ENCODE measurements at regions not wholly inside any gene's neighbourhood (a gene's known extent, or its start where the extent isn't known, plus 50 kb on each side); places are given as distances from the start of the nearest gene placed in this dataset.
"Not testable (repeated sequence)": the region's sequence is repeated elsewhere in the genome, so short reads cannot be mapped to it uniquely, and the experiment has no call there.

- no peak for DNase-seq (ENCODE audit: low spot score)
- intact Hi-C loops (cut with DNase I), result no loop called here
Observed at GRCh38 chr2:869357-869871, 81.2 kb upstream of the SNTG2 start.

GRCh38 chr2:868857-869256, 81.8 kb upstream of the SNTG2 start:
- WGBS, result 92% methylated on average over 31 of the region's 51 CpGs
- H3K36me3 ChIP-seq; H3K27ac ChIP-seq; intact Hi-C loops (cut with DNase I); H3K4me1 ChIP-seq (replicated peaks); H3K4me3 ChIP-seq; H3K27me3 ChIP-seq (replicated peaks; ENCODE audit: insufficient read depth); H3K9me3 ChIP-seq; DNase-seq (ENCODE audit: low spot score): not testable (repeated sequence)

More at GRCh38 chr2:869357-869871, 81.2 kb upstream of the SNTG2 start:
- no peak for TF ChIP-seq POLR2AphosphoS5 (IDR thresholded peaks at IDR 0.05)
- no peak for TF ChIP-seq POLR2A (IDR thresholded peaks at IDR 0.05)
- no peak for TF ChIP-seq CTCF (IDR thresholded peaks at IDR 0.05)
- Histone ChIP-seq H3K27me3 (replicated peaks; ENCODE audit: insufficient read depth) (no peaks in the 10 kb centered on the region), H3K4me3 (no peak overlapping the region), H3K27ac (no peak overlapping the region), H3K4me1 (replicated peaks) (no peaks in the 10 kb centered on the region), H3K36me3 (no peaks in the 10 kb centered on the region), H3K9me3 (no peaks in the 10 kb centered on the region)
- 79% methylated on average over 16 of the region's 16 CpGs for WGBS

- H3K4me1 ChIP-seq (replicated peaks), result no peaks in the 10 kb centered on the region
- DNase-seq (ENCODE audit: low spot score), result no peak
- intact Hi-C loops (cut with DNase I), result no loop called here
- no peak overlapping the region for H3K4me3 ChIP-seq
- H3K27me3 ChIP-seq (replicated peaks; ENCODE audit: insufficient read depth), result no peaks in the 10 kb centered on the region
- TF ChIP-seq POLR2A (IDR thresholded peaks at IDR 0.05) (no peak), CTCF (IDR thresholded peaks at IDR 0.05) (no peak), POLR2AphosphoS5 (IDR thresholded peaks at IDR 0.05) (no peak)
- no peaks in the 10 kb centered on the region for H3K9me3 ChIP-seq
- 72% methylated on average over 9 of the region's 9 CpGs for WGBS
- no peak overlapping the region for H3K27ac ChIP-seq
- no peaks in the 10 kb centered on the region for H3K36me3 ChIP-seq
Observed at GRCh38 chr2:867296-867695, 83.4 kb upstream of the SNTG2 start.

GRCh38 chr2:866887-867286, 83.8 kb upstream of the SNTG2 start:
- TF ChIP-seq CTCF (IDR thresholded peaks at IDR 0.05) (no peak), POLR2A (IDR thresholded peaks at IDR 0.05) (no peak), POLR2AphosphoS5 (IDR thresholded peaks at IDR 0.05) (no peak)
- WGBS, result 60% methylated on average over 6 of the region's 6 CpGs
- H3K36me3 ChIP-seq, result no peaks in the 10 kb centered on the region
- no peak for DNase-seq (ENCODE audit: low spot score)
- intact Hi-C loops (cut with DNase I), result no loop called here
- no peaks in the 10 kb centered on the region for H3K9me3 ChIP-seq
- no peaks in the 10 kb centered on the region for H3K27me3 ChIP-seq (replicated peaks; ENCODE audit: insufficient read depth)
- no peaks in the 10 kb centered on the region for H3K4me1 ChIP-seq (replicated peaks)
- no peak overlapping the region for H3K27ac ChIP-seq
- H3K4me3 ChIP-seq, result no peak overlapping the region

- H3K27ac ChIP-seq, result no peak overlapping the region
- DNase-seq (ENCODE audit: low spot score), result no peak
- H3K9me3 ChIP-seq, result no peaks in the 10 kb centered on the region
- WGBS, result 66% methylated on average over 15 of the region's 15 CpGs
- no peaks in the 10 kb centered on the region for H3K27me3 ChIP-seq (replicated peaks; ENCODE audit: insufficient read depth)
- intact Hi-C loops (cut with DNase I), result no loop called here
- no peaks in the 10 kb centered on the region for H3K36me3 ChIP-seq
- no peak overlapping the region for H3K4me3 ChIP-seq
- TF ChIP-seq CTCF (IDR thresholded peaks at IDR 0.05), result no peak
- TF ChIP-seq POLR2AphosphoS5 (IDR thresholded peaks at IDR 0.05), result no peak
- no peak for TF ChIP-seq POLR2A (IDR thresholded peaks at IDR 0.05)
- H3K4me1 ChIP-seq (replicated peaks), result no peaks in the 10 kb centered on the region
Observed at GRCh38 chr2:866009-866680, 84.5 kb upstream of the SNTG2 start.

Measured in prostate gland (tissue), 2 donors.